Endothelial cell of umbilical vein (primary cell): ENCODE measurements at regions not wholly inside any gene's neighbourhood (a gene's known extent, or its start where the extent isn't known, plus 50 kb on each side); places are given as distances from the start of the nearest gene placed in this dataset.

Experiments
- BruUV-seq: library from RNA; stranded (reverse); fragments of 400-500 nt; replicated peaks from 2 replicates; lab custom pipeline; 2021; lab: Mats Ljungman, UMichigan
- CTCF ChIA-PET: fragments of 300-600, 350-600 bp; sonication (Branson Sonifier 250); formaldehyde crosslinking; loops from one replicate; lab custom pipeline; 2021; ENCODE audit warnings: antibody characterized with exemption, inconsistent platforms; lab: Charles Lee
- POLR2A ChIA-PET: fragments of 300-600, 350-600 bp; sonication (Branson Sonifier 250); formaldehyde crosslinking; loops from one replicate; lab custom pipeline; 2021; ENCODE audit warnings: antibody characterized with exemption, inconsistent platforms; lab: Charles Lee
- DNase-seq: peaks from one replicate; pipeline ENCODE4 v3.0.0-alpha.2; 2011; ENCODE audit warnings: low read depth, low spot score
- FAIRE-seq: peaks from 2 replicates; lab custom pipeline; 2011; peaks lifted over from hg19 to GRCh38; lab: Jason Lieb, UNC
- H2AFZ ChIP-seq: 2 replicates; pipeline ENCODE4 v1.6.0; 2012; ENCODE audit warnings: low read depth, low read length, control low read depth, inconsistent platforms
- H3K27ac ChIP-seq: 2 replicates; pipeline ENCODE4 v1.5.1; 2011; ENCODE audit warnings: low read depth, mild to moderate bottlenecking, control low read depth, low read length, moderate library complexity; ENCODE audit not compliant: insufficient read depth
- H3K27me3 ChIP-seq, 2 experiments: 2 replicates each; pipeline versions ENCODE4 v1.6.0 to v1.6.1; 2011; ENCODE audit warnings: low read length in 2 of 2, mixed read lengths in 1 of 2; ENCODE audit not compliant: control insufficient read depth in 2 of 2, insufficient read depth in 2 of 2
- H3K36me3 ChIP-seq, 2 experiments: 2 replicates in 1 of 2; 3 replicates in 1 of 2; pipeline ENCODE4 v1.5.1; 2011; ENCODE audit warnings: low read length in 2 of 2, mild to moderate bottlenecking in 1 of 2, moderate library complexity in 1 of 2; ENCODE audit not compliant: control insufficient read depth in 2 of 2, insufficient read depth in 2 of 2; ENCODE audit errors: extremely low read depth in 1 of 2
- H3K4me1 ChIP-seq: 3 replicates; pipeline ENCODE4 v1.5.1; 2011; ENCODE audit warnings: mild to moderate bottlenecking, low read length; ENCODE audit not compliant: control insufficient read depth, insufficient read depth; ENCODE audit errors: extremely low read depth
- H3K4me2 ChIP-seq: 2 replicates; pipeline ENCODE4 v1.6.1; 2011; ENCODE audit warnings: low read length, control low read depth, mixed read lengths; ENCODE audit not compliant: insufficient read depth
- H3K4me3 ChIP-seq, 3 experiments: fragments of 200-600 bp in 1 of 3; sonication (generic), shearing (Covaris generic) in 1 of 3; replicated peaks in 1 of 3; 2 replicates each; pipeline ENCODE4 v1.5.1; 2011 to 2016; ENCODE audit warnings: control low read depth in 3 of 3, low read length in 3 of 3, mild to moderate bottlenecking in 2 of 3, inconsistent platforms in 1 of 3, low read depth in 1 of 3, moderate library complexity in 1 of 3; ENCODE audit not compliant: insufficient read depth in 1 of 3
- H3K79me2 ChIP-seq: 2 replicates; pipeline ENCODE4 v1.6.0; 2012; ENCODE audit warnings: low read length, inconsistent platforms; ENCODE audit not compliant: control insufficient read depth, insufficient read depth
- H3K9ac ChIP-seq: replicated peaks from 2 replicates; pipeline ENCODE3; 2011; ENCODE audit warnings: low read length, control low read depth; ENCODE audit not compliant: insufficient read depth; ENCODE audit errors: extremely low read depth
- H3K9me1 ChIP-seq: replicated peaks from 3 replicates; pipeline ENCODE4 v1.6.0; 2011; ENCODE audit warnings: mild to moderate bottlenecking, low read length; ENCODE audit not compliant: control insufficient read depth, insufficient read depth; ENCODE audit errors: extremely low read depth
- H3K9me3 ChIP-seq: replicated peaks from 2 replicates; pipeline ENCODE4 v1.5.1; 2012; ENCODE audit warnings: low read length, inconsistent platforms; ENCODE audit not compliant: control insufficient read depth, insufficient read depth
- H4K20me1 ChIP-seq: replicated peaks from 2 replicates; pipeline ENCODE3; 2011; ENCODE audit warnings: mild to moderate bottlenecking, low read length; ENCODE audit not compliant: control insufficient read depth, insufficient read depth; ENCODE audit errors: extremely low read depth
- EZH2 ChIP-seq: IDR thresholded peaks from 2 replicates; pipeline ENCODE4 v1.6.1; 2012; ENCODE audit warnings: borderline replicate concordance, low read depth, mild to moderate bottlenecking, moderate library complexity, low read length, inconsistent platforms; ENCODE audit not compliant: severe bottlenecking
- FOS ChIP-seq: IDR thresholded peaks from 2 replicates; pipeline ENCODE4 v1.6.1; 2011; ENCODE audit warnings: mild to moderate bottlenecking, low read length, moderate library complexity, borderline replicate concordance; ENCODE audit not compliant: insufficient read depth
- GATA2 ChIP-seq: IDR thresholded peaks from 2 replicates; pipeline ENCODE4 v1.7.0; 2011; ENCODE audit warnings: low read depth, mild to moderate bottlenecking, moderate library complexity, mixed read lengths, low read length; ENCODE audit not compliant: insufficient read length, insufficient read depth
- JUN ChIP-seq: IDR thresholded peaks from 2 replicates; pipeline ENCODE4 v1.6.1; 2011; ENCODE audit warnings: borderline replicate concordance, low read depth; ENCODE audit not compliant: insufficient read length, insufficient read depth
- MYC ChIP-seq: IDR thresholded peaks from one replicate; pipeline ENCODE4 v1.6.1; 2011; ENCODE audit warnings: mild to moderate bottlenecking, low read depth, low read length
- POLR2A ChIP-seq: IDR thresholded peaks from 2 replicates; pipeline ENCODE4 v1.6.1; 2012; ENCODE audit warnings: low read depth, mild to moderate bottlenecking, control low read depth, low read length
- POLR2AphosphoS5 ChIP-seq: IDR thresholded peaks from 2 replicates; pipeline ENCODE4 v1.6.1; 2012; ENCODE audit warnings: low read depth, mild to moderate bottlenecking, control low read depth, low read length, moderate library complexity; ENCODE audit not compliant: insufficient read depth
- dilution Hi-C: fragments of 300-500 bp; cut with MboI; formaldehyde crosslinking; loops from one replicate; pipeline ENCODE4 v1.15.0; 2019; ENCODE audit warnings: low sequenced_read_pairs; ENCODE audit not compliant: extremely low pct_ligation_motif_present
- intact Hi-C: fragments of 100-400 bp; cut with micrococcal nuclease; formaldehyde crosslinking; loops from one replicate; pipeline ENCODE4 v1.10.0; 2022
- TF ChIP-seq, protein P1 (sequence below), 2 donors: IDR thresholded peaks; 1 replicate in 1 of 2; 2 replicates in 1 of 2; pipeline ENCODE4 v1.5.1; 2011; ENCODE audit warnings: low read length in 2 of 2, mild to moderate bottlenecking in 2 of 2, moderate library complexity in 2 of 2, control low read depth in 1 of 2, inconsistent platforms in 1 of 2, low read depth in 1 of 2; ENCODE audit not compliant: insufficient read depth in 1 of 2; ENCODE audit errors: extremely low read depth in 1 of 2
- TF ChIP-seq, protein P2 (sequence below): IDR thresholded peaks from 2 replicates; pipeline ENCODE4 v1.6.1; 2011; ENCODE audit not compliant: insufficient read depth, insufficient read length

DNA sequence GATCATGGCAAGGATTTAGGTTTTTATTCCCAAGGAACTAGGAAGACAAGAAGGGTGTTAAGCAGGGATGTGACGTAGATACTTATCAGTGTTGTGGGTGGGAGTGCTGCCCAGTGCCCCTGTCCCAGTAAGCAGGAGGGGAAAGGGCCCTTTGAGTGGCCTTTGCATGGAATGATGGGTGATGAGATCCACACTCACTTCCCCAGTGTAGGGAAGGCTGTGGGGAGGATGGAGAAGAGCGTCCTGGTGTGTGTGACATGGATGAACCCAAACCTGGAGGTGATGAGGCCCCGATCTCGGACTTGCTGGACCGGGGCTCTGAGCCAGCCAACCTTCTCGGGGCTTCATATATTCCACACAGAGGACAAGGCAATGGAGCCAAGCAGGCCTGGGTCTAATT is 610.9 kb downstream of the CDH26 start:
- Histone ChIP-seq H3K9me1 (no peaks in the 10 kb centered on the region), H3K79me2 (no peaks in the 10 kb centered on the region), H3K27ac (no peak overlapping the region), H3K9ac (no peak overlapping the region), H3K4me2 (no peak overlapping the region), H3K36me3 (no peaks in the 10 kb centered on the region), H3K27me3 (no peaks in the 10 kb centered on the region), H3K9me3 (peaks cover 5% of the 10 kb centered on the region), H3K4me3 (no peak overlapping the region), H3K4me1 (no peaks in the 10 kb centered on the region), H2AFZ (no peak overlapping the region), H4K20me1 (no peaks in the 10 kb centered on the region)
- no TSS peak for BruUV-seq
- TF ChIP-seq GATA2 (no peak), MYC (no peak), POLR2AphosphoS5 (no peak), POLR2A (no peak), EZH2 (no peak), JUN (no peak), FOS (no peak)
- TF ChIP-seq, protein P1, sequence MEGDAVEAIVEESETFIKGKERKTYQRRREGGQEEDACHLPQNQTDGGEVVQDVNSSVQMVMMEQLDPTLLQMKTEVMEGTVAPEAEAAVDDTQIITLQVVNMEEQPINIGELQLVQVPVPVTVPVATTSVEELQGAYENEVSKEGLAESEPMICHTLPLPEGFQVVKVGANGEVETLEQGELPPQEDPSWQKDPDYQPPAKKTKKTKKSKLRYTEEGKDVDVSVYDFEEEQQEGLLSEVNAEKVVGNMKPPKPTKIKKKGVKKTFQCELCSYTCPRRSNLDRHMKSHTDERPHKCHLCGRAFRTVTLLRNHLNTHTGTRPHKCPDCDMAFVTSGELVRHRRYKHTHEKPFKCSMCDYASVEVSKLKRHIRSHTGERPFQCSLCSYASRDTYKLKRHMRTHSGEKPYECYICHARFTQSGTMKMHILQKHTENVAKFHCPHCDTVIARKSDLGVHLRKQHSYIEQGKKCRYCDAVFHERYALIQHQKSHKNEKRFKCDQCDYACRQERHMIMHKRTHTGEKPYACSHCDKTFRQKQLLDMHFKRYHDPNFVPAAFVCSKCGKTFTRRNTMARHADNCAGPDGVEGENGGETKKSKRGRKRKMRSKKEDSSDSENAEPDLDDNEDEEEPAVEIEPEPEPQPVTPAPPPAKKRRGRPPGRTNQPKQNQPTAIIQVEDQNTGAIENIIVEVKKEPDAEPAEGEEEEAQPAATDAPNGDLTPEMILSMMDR (IDR thresholded peaks at IDR 0.05; ENCODE audit: extremely low read depth in 1 of 2, insufficient read depth in 1 of 2, low read depth in 1 of 2, low read length in 2 of 2): no peak
- TF ChIP-seq, protein P2, sequence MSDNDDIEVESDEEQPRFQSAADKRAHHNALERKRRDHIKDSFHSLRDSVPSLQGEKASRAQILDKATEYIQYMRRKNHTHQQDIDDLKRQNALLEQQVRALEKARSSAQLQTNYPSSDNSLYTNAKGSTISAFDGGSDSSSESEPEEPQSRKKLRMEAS: no peak
- no peak for FAIRE-seq
- no peak for DNase-seq
- intact Hi-C loops (no loop called here), dilution Hi-C loops (no loop called here)
- ChIA-PET POLR2A (no interaction called here), CTCF (no interaction called here)
